H9 (cell line): ENCODE measurements at regions not wholly inside any gene's neighbourhood (a gene's known extent, or its start where the extent isn't known, plus 50 kb on each side); places are given as distances from the start of the nearest gene placed in this dataset.

Experiments
- DNase-seq: peaks from one replicate; pipeline ENCODE4 v3.0.0-alpha.2; 2017
- H2AFZ ChIP-seq: one replicate; pipeline ENCODE4 v1.6.1; 2013; ENCODE audit warnings: mild to moderate bottlenecking, low read length, control low read depth, moderate library complexity
- H2AK5ac ChIP-seq: 2 replicates; pipeline ENCODE4 v1.6.1; 2013; ENCODE audit warnings: low read length, control low read depth, mixed read lengths; ENCODE audit not compliant: insufficient read length
- H2BK120ac ChIP-seq: one replicate; pipeline ENCODE4 v1.6.1; 2013; ENCODE audit warnings: low read depth, mild to moderate bottlenecking, low read length, control low read depth, inconsistent platforms; ENCODE audit not compliant: poor library complexity, severe bottlenecking
- H2BK12ac ChIP-seq: 2 replicates; pipeline ENCODE4 v1.6.1; 2013; ENCODE audit warnings: low read length, control low read depth, mixed read lengths, low read depth; ENCODE audit not compliant: insufficient read length
- H2BK15ac ChIP-seq: 2 replicates; pipeline ENCODE4 v1.6.1; 2013; ENCODE audit warnings: low read depth, low read length, control low read depth
- H2BK20ac ChIP-seq: one replicate; pipeline ENCODE4 v1.6.1; 2013; ENCODE audit warnings: low read depth, mild to moderate bottlenecking, low read length, control low read depth, inconsistent platforms; ENCODE audit not compliant: poor library complexity, severe bottlenecking
- H2BK5ac ChIP-seq: 2 replicates; pipeline ENCODE4 v1.6.1; 2013; ENCODE audit warnings: low read length, control low read depth, mixed read lengths; ENCODE audit not compliant: insufficient read length
- H3K14ac ChIP-seq: 2 replicates; pipeline ENCODE4 v1.6.1; 2013; ENCODE audit warnings: low read length, control low read depth; ENCODE audit not compliant: insufficient read depth
- H3K18ac ChIP-seq: 2 replicates; pipeline ENCODE4 v1.6.1; 2013; ENCODE audit warnings: low read depth, mild to moderate bottlenecking, mixed read lengths, low read length, control low read depth; ENCODE audit not compliant: insufficient read length
- H3K23ac ChIP-seq: 2 replicates; pipeline ENCODE4 v1.6.1; 2013; ENCODE audit warnings: low read length, control low read depth, mixed read lengths, low read depth; ENCODE audit not compliant: insufficient read length
- H3K23me2 ChIP-seq: 2 replicates; pipeline ENCODE4 v1.6.1; 2013; ENCODE audit warnings: low read depth, mild to moderate bottlenecking, mixed read lengths, low read length, control low read depth; ENCODE audit not compliant: insufficient read length, poor library complexity, severe bottlenecking
- H3K27ac ChIP-seq: 2 replicates; pipeline ENCODE4 v1.5.1; 2013; ENCODE audit warnings: low read length, control low read depth, mixed read lengths, low read depth; ENCODE audit not compliant: insufficient read length
- H3K27me3 ChIP-seq: 2 replicates; pipeline ENCODE4 v1.6.1; 2013; ENCODE audit warnings: low read length, control low read depth, inconsistent platforms; ENCODE audit not compliant: insufficient read depth
- H3K4ac ChIP-seq: 2 replicates; pipeline ENCODE4 v1.6.1; 2013; ENCODE audit warnings: low read depth, mild to moderate bottlenecking, control low read depth, inconsistent platforms, low read length, moderate library complexity
- H3K4me1 ChIP-seq: 2 replicates; pipeline ENCODE4 v1.6.1; 2013; ENCODE audit warnings: low read length, control low read depth, inconsistent platforms; ENCODE audit not compliant: insufficient read depth
- H3K4me2 ChIP-seq: 2 replicates; pipeline ENCODE4 v1.6.1; 2013; ENCODE audit warnings: low read length, control low read depth, mixed read lengths; ENCODE audit not compliant: insufficient read length, insufficient read depth
- H3K56ac ChIP-seq: 2 replicates; pipeline ENCODE4 v1.6.1; 2013; ENCODE audit warnings: low read depth, mild to moderate bottlenecking, mixed read lengths, low read length, control low read depth; ENCODE audit not compliant: insufficient read length
- H3K79me1 ChIP-seq: 2 replicates; pipeline ENCODE4 v1.6.1; 2013; ENCODE audit warnings: low read depth, mild to moderate bottlenecking, moderate library complexity, low read length, control low read depth, inconsistent platforms; ENCODE audit not compliant: insufficient read depth, poor library complexity, severe bottlenecking
- H3K79me2 ChIP-seq: 2 replicates; pipeline ENCODE4 v1.6.1; 2013; ENCODE audit warnings: low read length, control low read depth, inconsistent platforms; ENCODE audit not compliant: insufficient read depth
- H3K9ac ChIP-seq: 2 replicates; pipeline ENCODE4 v1.6.1; 2013; ENCODE audit warnings: low read length, control low read depth, mixed read lengths; ENCODE audit not compliant: insufficient read length; ENCODE audit errors: extremely low read depth
- H3K9me3 ChIP-seq: one replicate; pipeline ENCODE4 v1.6.1; 2013; ENCODE audit warnings: low read depth, low read length, inconsistent platforms; ENCODE audit not compliant: control insufficient read depth
- H3T11ph ChIP-seq: one replicate; pipeline ENCODE4 v1.6.1; 2013; ENCODE audit warnings: mild to moderate bottlenecking, low read length, control low read depth, inconsistent platforms
- H4K20me1 ChIP-seq: one replicate; pipeline ENCODE4 v1.6.1; 2013; ENCODE audit not compliant: control insufficient read depth, insufficient read length, insufficient read depth
- H4K5ac ChIP-seq: 2 replicates; pipeline ENCODE4 v1.6.1; 2013; ENCODE audit warnings: low read depth, mild to moderate bottlenecking, mixed read lengths, low read length, control low read depth; ENCODE audit not compliant: insufficient read length
- H4K8ac ChIP-seq: replicated peaks from 2 replicates; pipeline ENCODE4 v1.6.1; 2013; ENCODE audit warnings: low read length, control low read depth, mixed read lengths, low read depth; ENCODE audit not compliant: insufficient read length
- H4K91ac ChIP-seq: 2 replicates; pipeline ENCODE4 v1.6.1; 2013; ENCODE audit warnings: low read depth, mild to moderate bottlenecking, moderate library complexity, mixed read lengths, low read length, control low read depth; ENCODE audit not compliant: insufficient read length
- H3K27ac Mint-ChIP-seq, 3 experiments: 2 replicates in 2 of 3; 3 replicates in 1 of 3; pipeline ENCODE4 v1.8.0; 2020 to 2021; ENCODE audit warnings: mixed read lengths in 3 of 3, mild to moderate bottlenecking in 1 of 3, moderate library complexity in 1 of 3
- H3K27me3 Mint-ChIP-seq: 2 replicates; pipeline ENCODE4 v1.8.0; 2021; ENCODE audit warnings: low read depth, mild to moderate bottlenecking, moderate library complexity, mixed read lengths
- H3K36me3 Mint-ChIP-seq, 3 experiments: 2 replicates in 2 of 3; 3 replicates in 1 of 3; pipeline ENCODE4 v1.8.0; 2020 to 2021; ENCODE audit warnings: low read depth in 3 of 3, mixed read lengths in 3 of 3; ENCODE audit not compliant: insufficient read depth in 1 of 3
- H3K4me1 Mint-ChIP-seq, 2 experiments: 2 replicates each; pipeline ENCODE4 v1.8.0; 2020; ENCODE audit warnings: mixed read lengths in 2 of 2
- H3K4me3 Mint-ChIP-seq, 2 experiments: 2 replicates in 1 of 2; 3 replicates in 1 of 2; pipeline ENCODE4 v1.8.0; 2020 to 2021; ENCODE audit warnings: mild to moderate bottlenecking in 2 of 2, mixed read lengths in 2 of 2, moderate library complexity in 1 of 2
- H3K9me3 Mint-ChIP-seq, 2 experiments: 2 replicates in 1 of 2; 3 replicates in 1 of 2; pipeline ENCODE4 v1.8.0; 2020; ENCODE audit warnings: mild to moderate bottlenecking in 2 of 2, mixed read lengths in 2 of 2, moderate library complexity in 1 of 2
- WGBS: extraction: QIAGEN DNeasy Blood & Tissue Kit; methylation state at CpG from one replicate; pipeline ENCODE4 v1.1.7; 2013; ENCODE audit warnings: missing lambda C conversion rate, low lambda C conversion rate, mixed read lengths; ENCODE audit not compliant: insufficient read length; ENCODE audit errors: extremely low coverage; 5-methylcytosine and 5-hydroxymethylcytosine counted together
- TF ChIP-seq, protein P1 (sequence below): fragments of 200-600 bp; sonication (generic); conservative IDR thresholded peaks from 3 replicates; pipeline ENCODE4 v1.8.0; 2021; ENCODE audit warnings: antibody characterized with exemption, mild to moderate bottlenecking

- Histone ChIP-seq H2BK120ac (no peak overlapping the region), H4K5ac (no peak overlapping the region), H3K9me3 (no peaks in the 10 kb centered on the region), H3K23ac (no peak overlapping the region), H3K18ac (no peak overlapping the region), H2BK15ac (no peak overlapping the region), H4K91ac (no peak overlapping the region), H3K56ac (no peak overlapping the region), H3K4me1 (peaks cover 7% of the 10 kb centered on the region; the same call in 1 of the 2 replicates), H3K27me3 (no peaks in the 10 kb centered on the region), H2BK20ac (no peak overlapping the region), H3K4ac (no peak overlapping the region), H3T11ph (no peak overlapping the region), H3K4me2 (no peak overlapping the region), H3K79me2 (no peaks in the 10 kb centered on the region), H3K9ac (no peak overlapping the region), H2AK5ac (no peak overlapping the region), H2AFZ (no peak overlapping the region), H3K23me2 (no peaks in the 10 kb centered on the region), H3K27ac (no peak overlapping the region), H3K79me1 (no peaks in the 10 kb centered on the region), H4K8ac (no peak overlapping the region), H4K20me1 (no peaks in the 10 kb centered on the region), H3K14ac (no peak overlapping the region), H2BK12ac (no peak overlapping the region), H2BK5ac (no peak overlapping the region)
- TF ChIP-seq, protein P1, sequence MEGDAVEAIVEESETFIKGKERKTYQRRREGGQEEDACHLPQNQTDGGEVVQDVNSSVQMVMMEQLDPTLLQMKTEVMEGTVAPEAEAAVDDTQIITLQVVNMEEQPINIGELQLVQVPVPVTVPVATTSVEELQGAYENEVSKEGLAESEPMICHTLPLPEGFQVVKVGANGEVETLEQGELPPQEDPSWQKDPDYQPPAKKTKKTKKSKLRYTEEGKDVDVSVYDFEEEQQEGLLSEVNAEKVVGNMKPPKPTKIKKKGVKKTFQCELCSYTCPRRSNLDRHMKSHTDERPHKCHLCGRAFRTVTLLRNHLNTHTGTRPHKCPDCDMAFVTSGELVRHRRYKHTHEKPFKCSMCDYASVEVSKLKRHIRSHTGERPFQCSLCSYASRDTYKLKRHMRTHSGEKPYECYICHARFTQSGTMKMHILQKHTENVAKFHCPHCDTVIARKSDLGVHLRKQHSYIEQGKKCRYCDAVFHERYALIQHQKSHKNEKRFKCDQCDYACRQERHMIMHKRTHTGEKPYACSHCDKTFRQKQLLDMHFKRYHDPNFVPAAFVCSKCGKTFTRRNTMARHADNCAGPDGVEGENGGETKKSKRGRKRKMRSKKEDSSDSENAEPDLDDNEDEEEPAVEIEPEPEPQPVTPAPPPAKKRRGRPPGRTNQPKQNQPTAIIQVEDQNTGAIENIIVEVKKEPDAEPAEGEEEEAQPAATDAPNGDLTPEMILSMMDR = no peak
- Mint-ChIP-seq H3K27ac (0 out of 7 replicates have a peak overlapping the region, but pooled peaks of 1 of the 3 experiments have one; percentile 51), H3K36me3 (no peaks in the 10 kb centered on the region), H3K27me3 (no peaks in the 10 kb centered on the region), H3K4me3 (no peak overlapping the region), H3K4me1 (peaks cover 21 to 26% of the 10 kb centered on the region in 2 experiments), H3K9me3 (no peaks in the 10 kb centered on the region)
- WGBS = no CpG with 5 or more reads among the region's 3 CpGs
- DNase-seq = peak; percentile 80
These were observed 54.7 kb upstream of the USP3 start for GRCh38 chr15:63449731-63450130.
